Spleen (tissue), 3 donors: ENCODE measurements at regions not wholly inside any gene's neighbourhood (a gene's known extent, or its start where the extent isn't known, plus 50 kb on each side); places are given as distances from the start of the nearest gene placed in this dataset.

Experiments
- POLR2A ChIP-seq, 3 donors: fragments of 450-650 bp; IDR thresholded peaks; one replicate each; pipeline ENCODE4 v1.5.1; 2017; ENCODE audit warnings: antibody characterized with exemption in 3 of 3, mild to moderate bottlenecking in 1 of 3
- POLR2AphosphoS5 ChIP-seq, 3 donors: sonication (generic); formaldehyde crosslinking; IDR thresholded peaks; one replicate each; pipeline ENCODE4 v1.5.1; 2017; ENCODE audit warnings: antibody characterized with exemption in 3 of 3

DNA sequence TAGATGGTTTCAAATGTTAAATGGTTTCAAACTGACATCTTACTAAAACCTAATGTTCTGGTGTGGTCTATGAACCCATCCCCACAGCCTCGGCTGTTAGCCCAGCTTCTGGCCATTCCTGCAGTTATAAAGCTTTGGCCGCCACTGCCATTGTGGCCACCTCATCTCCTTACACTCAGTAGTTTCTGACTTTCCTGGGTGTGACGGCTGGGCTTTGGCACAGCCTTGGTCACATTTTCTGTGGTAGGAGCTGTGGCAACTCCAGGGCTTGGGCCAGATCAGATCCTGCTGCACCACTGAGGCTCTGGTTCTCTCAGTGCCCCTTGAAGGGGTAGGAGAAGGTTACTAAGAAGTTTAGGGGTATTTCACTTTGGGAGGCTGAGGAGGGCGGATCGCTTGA is 84.2 kb upstream of the STXBP6 start:
- TF ChIP-seq POLR2AphosphoS5 (IDR thresholded peaks at IDR 0.05), result no peak
- no peak for TF ChIP-seq POLR2A (IDR thresholded peaks at IDR 0.05)
